NK-92 treated with Interleukin-12 subunit alpha and Interleukin-12 subunit beta, amount 100 ng/mL, for 24 hours (cell line): ENCODE measurements at regions not wholly inside any gene's neighbourhood (a gene's known extent, or its start where the extent isn't known, plus 50 kb on each side); places are given as distances from the start of the nearest gene placed in this dataset.
"Not testable (repeated sequence)": the region's sequence is repeated elsewhere in the genome, so short reads cannot be mapped to it uniquely, and the experiment has no call there.

Experiments used
- DNase-seq: peaks from one replicate; lab custom pipeline; 2025; lab: John Stamatoyannopoulos, UW

- DNase-seq = no peak
These were observed 234.2 kb upstream of the NETO1 start for GRCh38 chr18:73101977-73102376.

- DNase-seq = not testable (repeated sequence)
These were observed 233.7 kb upstream of the NETO1 start for GRCh38 chr18:73101491-73101890.

GRCh38 chr18:73099759-73100158 lies 232.0 kb upstream of the NETO1 start:
- DNase-seq = no peak

- no peak for DNase-seq
These were observed 226.0 kb upstream of the NETO1 start for GRCh38 chr18:73093687-73094250.

GRCh38 chr18:73088445-73088844 lies 220.7 kb upstream of the NETO1 start:
- DNase-seq = no peak

- no peak for DNase-seq
These were observed 219.6 kb upstream of the NETO1 start for GRCh38 chr18:73087282-73087977.

- no peak for DNase-seq
These were observed 212.1 kb upstream of the NETO1 start for GRCh38 chr18:73079920-73080319.

- DNase-seq = no peak
These were observed 193.0 kb upstream of the NETO1 start for GRCh38 chr18:73060666-73061288.

- no peak for DNase-seq
These were observed 191.5 kb upstream of the NETO1 start for GRCh38 chr18:73059280-73059679.

GRCh38 chr18:73047688-73048087 lies 179.9 kb upstream of the NETO1 start:
- DNase-seq = no peak

GRCh38 chr18:73045037-73045436 lies 177.2 kb upstream of the NETO1 start:
- DNase-seq = no peak

- no peak for DNase-seq
These were observed 175.8 kb upstream of the NETO1 start for GRCh38 chr18:73043611-73044010.

GRCh38 chr18:73043211-73043610 lies 175.4 kb upstream of the NETO1 start:
- DNase-seq = no peak

GRCh38 chr18:73040247-73040646 lies 172.5 kb upstream of the NETO1 start:
- DNase-seq = no peak

GRCh38 chr18:73038336-73038735 lies 170.5 kb upstream of the NETO1 start:
- no peak for DNase-seq

- no peak for DNase-seq
These were observed 156.2 kb upstream of the NETO1 start for GRCh38 chr18:73023975-73024374.

GRCh38 chr18:73009691-73010090 lies 141.9 kb upstream of the NETO1 start:
- DNase-seq = no peak

GRCh38 chr18:73007915-73008308 lies 140.1 kb upstream of the NETO1 start:
- no peak for DNase-seq

GRCh38 chr18:73007195-73007914 lies 139.6 kb upstream of the NETO1 start:
- DNase-seq = no peak

- no peak for DNase-seq
These were observed 138.5 kb upstream of the NETO1 start for GRCh38 chr18:73006331-73006730.

- no peak for DNase-seq
These were observed 136.5 kb upstream of the NETO1 start for GRCh38 chr18:73004260-73004659.

GRCh38 chr18:72999971-73000607 lies 132.3 kb upstream of the NETO1 start:
- no peak for DNase-seq
